Left ventricle myocardium inferior (tissue), 1 donor: ENCODE measurements at regions not wholly inside any gene's neighbourhood (a gene's known extent, or its start where the extent isn't known, plus 50 kb on each side); places are given as distances from the start of the nearest gene placed in this dataset.

Source experiments
- DNase-seq: peaks from one replicate; pipeline ENCODE4 v3.0.0-alpha.2; 2020
- H3K27ac ChIP-seq: fragments of 200-600 bp; replicated peaks from 2 replicates; pipeline ENCODE4 v1.8.0; 2021
- H3K27me3 ChIP-seq: fragments of 200-600 bp; 2 replicates; pipeline ENCODE4 v1.8.0; 2021; ENCODE audit warnings: low read depth
- H3K36me3 ChIP-seq: fragments of 200-600 bp; 2 replicates; pipeline ENCODE4 v1.8.0; 2021
- H3K4me1 ChIP-seq: fragments of 200-600 bp; 2 replicates; pipeline ENCODE4 v1.8.0; 2021
- H3K4me3 ChIP-seq: fragments of 200-600 bp; 2 replicates; pipeline ENCODE4 v1.8.0; 2021; ENCODE audit warnings: mild to moderate bottlenecking, moderate library complexity
- H3K9me3 ChIP-seq: fragments of 200-600 bp; replicated peaks from 2 replicates; pipeline ENCODE4 v1.8.0; 2021
- intact Hi-C: fragments of 100-400 bp; cut with micrococcal nuclease; formaldehyde crosslinking; loops from one replicate; pipeline ENCODE4 v1.11.0; 2022
- TF ChIP-seq, protein P1 (sequence below): fragments of 200-600 bp; IDR thresholded peaks from 2 replicates; pipeline ENCODE4 v1.8.0; 2021; ENCODE audit warnings: antibody characterized with exemption, mild to moderate bottlenecking, borderline replicate concordance
- donor health status: DM: no; HTN: yes; CAD: no; lungs with severe emphysema.

GRCh38 chr16:79278506-79278905 is 322.0 kb downstream of the MAF start:
- TF ChIP-seq, protein P1, sequence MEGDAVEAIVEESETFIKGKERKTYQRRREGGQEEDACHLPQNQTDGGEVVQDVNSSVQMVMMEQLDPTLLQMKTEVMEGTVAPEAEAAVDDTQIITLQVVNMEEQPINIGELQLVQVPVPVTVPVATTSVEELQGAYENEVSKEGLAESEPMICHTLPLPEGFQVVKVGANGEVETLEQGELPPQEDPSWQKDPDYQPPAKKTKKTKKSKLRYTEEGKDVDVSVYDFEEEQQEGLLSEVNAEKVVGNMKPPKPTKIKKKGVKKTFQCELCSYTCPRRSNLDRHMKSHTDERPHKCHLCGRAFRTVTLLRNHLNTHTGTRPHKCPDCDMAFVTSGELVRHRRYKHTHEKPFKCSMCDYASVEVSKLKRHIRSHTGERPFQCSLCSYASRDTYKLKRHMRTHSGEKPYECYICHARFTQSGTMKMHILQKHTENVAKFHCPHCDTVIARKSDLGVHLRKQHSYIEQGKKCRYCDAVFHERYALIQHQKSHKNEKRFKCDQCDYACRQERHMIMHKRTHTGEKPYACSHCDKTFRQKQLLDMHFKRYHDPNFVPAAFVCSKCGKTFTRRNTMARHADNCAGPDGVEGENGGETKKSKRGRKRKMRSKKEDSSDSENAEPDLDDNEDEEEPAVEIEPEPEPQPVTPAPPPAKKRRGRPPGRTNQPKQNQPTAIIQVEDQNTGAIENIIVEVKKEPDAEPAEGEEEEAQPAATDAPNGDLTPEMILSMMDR = no peak
- intact Hi-C loops = no loop called here
- DNase-seq = no peak

GRCh38 chr16:79276501-79276900 is 324.0 kb downstream of the MAF start:
- Histone ChIP-seq H3K27me3 (peaks cover 24% of the 10 kb centered on the region), H3K4me3 (no peak overlapping the region), H3K27ac (no peak overlapping the region), H3K36me3 (no peaks in the 10 kb centered on the region), H3K4me1 (no peaks in the 10 kb centered on the region), H3K9me3 (no peaks in the 10 kb centered on the region)
- no peak for DNase-seq
- intact Hi-C loops = no loop called here
- TF ChIP-seq, protein P1 = no peak

More at GRCh38 chr16:79278506-79278905, 322.0 kb downstream of the MAF start:
- Histone ChIP-seq H3K4me1 (no peaks in the 10 kb centered on the region), H3K4me3 (no peak overlapping the region), H3K27me3 (peaks cover 21% of the 10 kb centered on the region), H3K9me3 (no peaks in the 10 kb centered on the region), H3K27ac (no peak overlapping the region), H3K36me3 (no peaks in the 10 kb centered on the region)

DNA sequence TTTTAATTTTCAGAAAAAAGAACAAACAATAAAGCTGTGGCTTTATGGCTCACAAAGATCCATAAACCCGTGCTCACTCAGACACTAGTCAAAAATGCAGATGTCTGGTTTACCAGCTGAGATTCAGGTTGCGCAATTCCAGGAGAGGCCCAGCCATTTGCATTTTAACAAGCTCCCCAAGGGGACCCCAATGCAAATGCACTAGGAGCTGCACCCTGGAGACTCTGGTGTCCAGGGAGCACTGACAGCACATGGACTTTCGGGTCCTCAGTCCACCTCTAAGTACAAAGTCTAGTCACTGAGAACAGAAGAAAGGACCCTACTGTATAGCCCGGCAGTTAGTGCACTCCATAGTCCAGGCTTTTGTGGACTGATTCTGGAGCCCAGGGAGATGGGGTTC is 326.3 kb downstream of the MAF start:
- Histone ChIP-seq H3K4me3 (no peak overlapping the region), H3K9me3 (no peaks in the 10 kb centered on the region), H3K27ac (no peak overlapping the region), H3K27me3 (peaks cover 9% of the 10 kb centered on the region), H3K36me3 (no peaks in the 10 kb centered on the region), H3K4me1 (no peaks in the 10 kb centered on the region)
- DNase-seq = no peak
- intact Hi-C loops = no loop called here
- TF ChIP-seq, protein P1 = no peak

GRCh38 chr16:79272141-79272577 is 328.4 kb downstream of the MAF start:
- Histone ChIP-seq H3K4me1 (no peaks in the 10 kb centered on the region), H3K36me3 (no peaks in the 10 kb centered on the region), H3K9me3 (no peaks in the 10 kb centered on the region), H3K27me3 (peaks cover 13% of the 10 kb centered on the region), H3K27ac (no peak overlapping the region), H3K4me3 (no peak overlapping the region)
- intact Hi-C loops = no loop called here
- no peak for DNase-seq
- TF ChIP-seq, protein P1 = no peak

GRCh38 chr16:79271583-79271982 is 329.0 kb downstream of the MAF start:
- intact Hi-C loops = no loop called here
- H3K27me3 ChIP-seq = peaks cover 13% of the 10 kb centered on the region
- DNase-seq = no peak
- H3K4me1 ChIP-seq = no peaks in the 10 kb centered on the region
- TF ChIP-seq, protein P1 = no peak
- no peaks in the 10 kb centered on the region for H3K9me3 ChIP-seq
- H3K27ac ChIP-seq = no peak overlapping the region
- no peaks in the 10 kb centered on the region for H3K36me3 ChIP-seq
- no peak overlapping the region for H3K4me3 ChIP-seq

GRCh38 chr16:79270011-79270410 is 330.5 kb downstream of the MAF start:
- no peak for DNase-seq
- Histone ChIP-seq H3K4me3 (no peak overlapping the region), H3K36me3 (no peaks in the 10 kb centered on the region), H3K27ac (no peak overlapping the region), H3K4me1 (no peaks in the 10 kb centered on the region), H3K9me3 (no peaks in the 10 kb centered on the region), H3K27me3 (peaks cover 26% of the 10 kb centered on the region)
- TF ChIP-seq, protein P1 = no peak
- intact Hi-C loops = no loop called here
